HG03354 (cell line): ENCODE measurements at regions not wholly inside any gene's neighbourhood (a gene's known extent, or its start where the extent isn't known, plus 50 kb on each side); places are given as distances from the start of the nearest gene placed in this dataset.

Source experiments
- ATAC-seq: cut with Tn5 transposase; IDR thresholded peaks from one replicate; pipeline ENCODE4 v1.9.1; 2021; ENCODE audit warnings: mild to moderate bottlenecking; ENCODE audit not compliant: unreplicated experiment, poor library complexity, severe bottlenecking

DNA sequence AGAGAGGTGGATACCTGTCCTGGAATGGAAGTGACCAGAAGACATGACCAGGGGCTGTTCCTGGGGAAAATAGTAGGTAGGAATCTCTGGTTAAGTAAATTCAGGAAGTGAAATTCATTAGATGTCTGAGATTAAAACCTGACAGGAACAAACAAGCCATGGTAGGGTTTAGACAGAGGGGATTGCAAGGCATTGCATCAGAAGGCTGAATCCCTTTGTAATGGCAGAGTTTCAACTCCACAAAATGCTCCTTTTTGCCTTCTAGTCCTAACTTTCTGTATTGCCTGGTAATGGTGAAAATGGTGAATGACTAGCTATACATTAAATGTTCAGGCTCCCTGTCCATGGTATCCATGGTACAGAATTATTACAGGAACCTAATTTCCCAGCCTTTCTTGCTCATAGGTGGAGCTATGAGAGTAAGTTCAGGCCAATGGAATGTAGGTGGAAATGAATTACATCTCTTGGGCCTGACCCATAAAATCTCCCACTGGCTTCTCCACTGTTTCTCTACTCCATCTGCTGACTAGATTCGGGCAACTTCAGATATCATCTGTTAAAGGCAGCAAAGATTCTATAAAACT, 113.4 kb upstream of the CNTLN start:
- ATAC-seq = no peak

DNA sequence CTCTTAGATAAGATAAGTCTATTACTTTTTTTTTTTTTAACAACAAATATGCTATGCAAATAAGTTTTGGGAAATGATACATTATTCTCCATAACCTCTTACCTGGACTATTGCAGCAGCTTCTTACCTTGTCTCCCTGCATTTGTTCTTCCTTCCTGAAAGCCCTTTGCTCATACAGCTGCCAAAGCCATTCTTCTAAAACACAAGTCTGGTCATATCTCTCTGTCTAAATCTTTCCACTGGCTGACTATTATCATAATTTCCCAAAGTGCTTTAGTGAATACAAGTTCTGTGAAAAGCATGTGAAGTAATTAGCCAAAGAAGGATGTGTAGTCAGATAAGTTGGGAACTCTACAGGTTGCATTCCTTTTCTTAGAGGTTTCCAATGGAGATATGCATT, 115.4 kb upstream of the CNTLN start:
- no peak for ATAC-seq

DNA sequence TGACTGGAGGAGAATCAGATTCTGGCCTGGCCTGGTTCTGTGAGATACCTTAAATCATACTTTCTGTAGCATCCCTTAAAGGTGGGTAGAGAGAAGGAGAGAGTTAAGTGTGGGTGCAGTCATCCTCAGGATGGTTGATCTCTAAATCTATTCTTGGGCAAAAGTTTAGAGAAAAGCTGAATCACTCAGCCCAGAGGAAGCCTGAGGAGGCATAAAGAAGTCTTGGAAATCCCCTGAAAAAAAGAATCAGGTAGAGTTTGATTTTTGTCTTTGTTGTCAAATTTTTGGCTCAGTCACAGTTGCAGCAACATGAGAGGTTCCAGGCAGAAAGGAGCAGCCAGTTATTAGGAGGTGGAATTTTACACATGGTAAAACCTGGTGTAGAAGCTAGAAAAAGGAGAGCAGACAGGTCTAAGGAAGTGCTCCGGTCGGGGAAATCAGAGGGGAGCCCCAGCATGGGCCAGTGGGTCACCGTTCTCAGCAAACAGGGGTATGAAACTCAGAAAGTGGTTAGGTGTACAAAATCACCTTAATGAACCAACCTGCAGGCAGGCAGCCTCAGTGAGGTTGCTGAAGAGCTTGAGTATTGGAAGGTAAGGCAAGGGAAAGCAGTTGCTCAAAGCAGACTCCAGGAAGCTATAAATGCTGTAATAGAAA, 116.2 kb upstream of the CNTLN start:
- no peak for ATAC-seq

DNA sequence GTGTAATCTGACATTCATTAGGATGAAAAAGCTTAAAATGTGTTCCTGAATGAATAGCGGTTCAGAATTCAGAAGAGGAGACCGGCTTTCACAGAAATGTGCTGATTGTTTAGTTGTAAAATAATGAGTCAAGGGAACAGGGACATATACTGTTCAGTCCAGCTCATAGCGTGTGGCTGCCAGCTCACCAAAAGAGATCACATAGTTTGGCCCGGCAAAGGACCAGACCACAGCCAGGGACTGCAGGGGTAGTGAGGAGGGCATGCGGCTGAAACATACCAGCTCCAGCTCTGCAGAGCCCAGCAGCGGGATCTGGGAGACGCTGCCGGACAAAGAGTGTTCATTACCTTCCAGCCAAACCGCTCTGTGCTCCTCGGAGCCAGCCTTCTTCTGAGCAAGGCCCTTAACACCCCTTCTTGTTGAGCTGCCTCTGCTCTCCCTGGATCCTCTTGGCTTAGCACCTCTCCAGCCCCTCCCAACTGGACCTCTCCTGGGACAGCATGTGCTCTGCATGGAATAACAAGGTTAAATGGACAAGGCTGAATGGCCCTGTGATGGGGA, 116.8 kb upstream of the CNTLN start:
- ATAC-seq = no peak

DNA sequence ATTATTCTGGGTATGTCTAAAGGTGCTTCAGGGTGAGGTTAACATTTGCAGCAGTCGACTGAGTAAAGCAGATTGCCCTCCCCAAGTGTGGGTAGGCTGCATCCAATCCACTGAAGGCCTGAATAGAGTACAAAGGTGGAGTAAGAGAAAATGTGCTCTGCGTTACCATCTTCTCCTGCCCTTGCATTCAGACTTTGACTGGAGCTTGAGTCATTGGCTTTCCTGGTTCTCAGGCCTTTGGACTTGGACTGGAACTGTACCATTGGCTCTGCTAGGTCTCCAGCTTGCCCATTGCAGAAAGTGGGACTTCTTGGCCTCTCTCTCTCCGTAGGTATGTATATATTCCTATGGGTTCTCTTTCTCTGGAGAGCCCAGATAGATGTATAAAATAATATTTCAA, 120.9 kb upstream of the CNTLN start:
- ATAC-seq = no peak

DNA sequence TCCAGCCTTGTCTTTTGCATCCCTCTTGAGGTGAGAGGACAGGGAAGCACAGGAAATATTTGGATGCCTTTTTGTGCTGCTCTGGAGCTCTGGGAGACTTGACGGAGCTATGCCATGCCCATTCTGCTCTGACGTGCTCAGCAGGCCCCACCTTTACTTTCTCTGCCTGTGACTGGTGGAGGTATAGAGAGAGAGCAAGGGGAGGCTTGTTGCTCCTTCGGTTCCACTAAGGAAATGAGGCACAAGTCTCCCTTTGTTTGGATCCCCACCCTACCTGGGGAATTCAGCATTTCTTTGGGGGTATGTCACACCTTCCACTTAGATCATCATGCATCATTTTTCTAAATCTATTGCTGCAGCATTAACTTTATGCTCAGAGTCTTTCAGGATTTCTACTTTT, 121.8 kb upstream of the CNTLN start:
- no peak for ATAC-seq

DNA sequence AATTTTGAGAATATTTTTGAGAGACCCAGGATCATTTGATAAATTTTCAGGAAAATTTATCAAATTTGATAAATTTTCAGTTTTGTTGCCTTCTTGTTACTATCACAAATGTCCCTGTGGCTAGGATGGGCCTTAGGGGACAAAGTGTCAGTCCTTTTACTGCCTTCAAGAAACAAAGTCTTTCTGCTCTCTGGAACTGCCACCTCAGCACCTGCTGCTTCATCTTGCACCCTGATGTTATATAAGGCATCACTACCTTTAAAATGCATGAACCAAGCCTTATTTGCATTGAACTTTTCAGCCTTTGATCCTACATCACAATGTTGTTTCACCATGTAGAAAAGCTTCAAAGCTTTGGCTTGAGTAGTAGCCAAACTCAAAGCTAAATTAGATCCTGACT, 123.0 kb upstream of the CNTLN start:
- ATAC-seq = no peak

DNA sequence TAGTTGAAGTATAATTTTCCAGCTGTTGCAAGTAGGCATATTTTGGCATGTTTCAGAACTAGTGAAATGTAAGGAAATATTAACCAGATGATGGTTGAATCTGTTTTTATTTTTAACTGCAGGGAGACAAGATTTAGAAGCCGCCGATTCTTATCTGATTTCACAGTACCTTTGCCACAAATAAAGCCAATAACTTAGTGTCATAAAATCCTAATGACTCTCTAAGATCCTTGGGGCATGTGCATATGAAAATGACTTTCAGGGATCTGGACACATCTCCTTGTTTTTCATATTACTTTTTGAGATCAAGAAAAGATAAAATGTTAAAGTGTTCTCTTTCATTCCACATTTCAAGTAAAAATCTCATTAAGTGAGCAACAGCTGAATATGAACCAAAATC, 125.8 kb upstream of the CNTLN start:
- ATAC-seq = no peak

DNA sequence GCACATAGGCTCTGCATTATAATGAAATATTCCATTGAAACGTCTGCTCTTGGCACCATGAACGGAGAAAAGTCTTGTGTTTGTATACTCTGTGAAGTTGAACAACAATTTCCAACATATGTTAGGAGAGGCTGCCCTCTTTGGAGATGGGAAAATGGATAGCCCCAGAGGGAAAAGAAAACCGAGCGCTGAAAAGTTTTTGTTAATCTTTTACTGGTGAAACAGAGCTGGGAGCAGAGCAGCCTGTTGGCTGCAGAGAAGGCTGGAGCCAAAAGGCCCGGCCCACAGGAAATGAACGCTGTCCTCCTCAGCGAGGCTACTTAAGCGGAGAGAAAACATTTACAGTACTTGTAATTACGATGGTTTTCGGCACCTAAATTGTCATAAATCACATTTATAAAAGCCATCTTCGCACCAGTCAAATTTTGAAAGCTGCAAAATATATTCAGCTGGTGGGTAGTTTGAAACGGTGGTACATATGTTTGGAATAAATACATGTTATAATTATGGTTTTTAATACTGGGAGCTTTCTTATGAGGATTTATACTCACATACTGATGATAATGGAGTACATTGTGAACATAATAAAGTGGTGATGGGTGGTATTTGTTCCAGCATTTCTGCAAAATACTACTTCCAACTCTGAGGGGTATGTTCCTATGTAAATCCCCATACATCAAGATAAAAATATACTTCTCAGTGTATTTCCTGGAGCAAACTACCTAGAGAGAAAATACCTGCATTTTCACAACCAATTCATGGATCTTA, 129.6 kb upstream of the CNTLN start:
- peak; percentile 70 for ATAC-seq

DNA sequence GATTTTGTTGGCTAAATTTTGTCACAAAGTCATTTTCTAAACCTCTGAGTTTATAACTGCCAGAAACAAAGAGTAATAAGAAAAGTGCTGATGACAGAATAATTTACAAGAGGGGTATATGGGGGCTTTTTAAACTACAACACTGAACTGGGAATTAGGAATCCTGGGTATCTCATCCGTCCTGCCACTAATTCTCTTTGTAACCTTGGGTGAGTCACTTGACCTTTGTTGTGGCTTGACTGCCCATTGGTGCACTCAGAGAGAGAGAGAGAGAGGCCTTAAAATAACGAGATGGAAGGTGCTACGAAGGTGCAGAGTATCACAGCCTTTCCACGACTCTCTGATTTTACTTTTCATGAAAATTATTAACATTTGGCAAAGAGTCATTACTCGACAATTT, 130.3 kb upstream of the CNTLN start:
- ATAC-seq = no peak

DNA sequence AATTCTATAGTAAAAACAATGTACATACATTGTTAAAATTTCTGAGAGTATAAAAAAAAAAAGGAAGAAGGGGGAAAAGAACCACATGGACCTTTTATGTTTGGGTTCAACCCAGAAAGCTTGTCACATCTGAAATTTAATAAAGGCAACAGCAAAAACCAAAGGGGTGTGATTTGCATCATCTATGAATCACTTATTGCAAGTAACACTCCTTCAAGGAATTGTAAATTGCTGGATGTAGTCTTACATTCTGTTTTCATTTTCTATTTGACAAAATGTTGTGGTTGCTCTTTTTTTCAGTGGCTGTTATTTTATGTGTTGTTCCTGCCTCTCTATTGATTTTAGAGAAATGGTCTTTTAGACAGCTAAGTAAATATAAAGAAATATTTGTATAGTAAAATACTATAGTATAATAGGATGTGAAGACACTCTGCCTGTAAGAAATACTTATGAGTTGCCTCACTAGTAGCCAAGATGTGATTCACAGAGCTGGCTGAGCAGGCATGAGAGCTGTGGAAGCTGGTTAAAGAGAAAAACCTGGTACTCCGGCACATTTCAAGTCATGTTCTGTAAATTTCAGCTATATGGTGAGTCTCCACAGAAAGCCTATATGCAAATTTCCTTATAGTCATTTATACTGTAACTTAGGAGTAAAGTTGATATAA, 131.1 kb upstream of the CNTLN start:
- no peak for ATAC-seq

DNA sequence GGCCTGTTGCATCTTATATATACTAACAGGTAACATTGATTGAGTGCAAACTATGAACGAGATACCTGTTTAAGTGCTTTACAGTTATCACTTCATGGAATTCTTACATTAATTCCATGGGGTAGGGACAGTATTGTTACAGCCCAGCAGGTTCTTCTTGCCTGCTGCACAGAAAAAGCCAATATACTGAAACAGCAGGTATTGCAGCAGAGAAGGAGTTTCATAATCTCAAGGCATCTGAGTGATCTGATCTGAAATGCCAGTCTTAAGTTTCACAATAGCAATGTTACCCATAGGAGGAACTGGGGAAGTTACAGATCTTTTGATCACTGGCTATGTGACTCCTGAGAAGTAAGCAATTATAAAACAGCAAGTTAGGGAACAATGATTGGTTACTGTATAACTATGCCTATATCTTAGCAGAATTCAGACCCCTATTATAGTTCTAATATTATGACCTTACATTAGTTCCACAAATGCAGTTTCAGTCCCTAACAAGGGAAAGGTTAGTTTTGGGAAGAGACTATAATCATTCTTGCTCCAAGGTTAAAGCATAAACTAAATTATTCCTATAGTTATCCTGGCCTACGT, 126.5 kb upstream of the BNC2 start:
- no peak for ATAC-seq

DNA sequence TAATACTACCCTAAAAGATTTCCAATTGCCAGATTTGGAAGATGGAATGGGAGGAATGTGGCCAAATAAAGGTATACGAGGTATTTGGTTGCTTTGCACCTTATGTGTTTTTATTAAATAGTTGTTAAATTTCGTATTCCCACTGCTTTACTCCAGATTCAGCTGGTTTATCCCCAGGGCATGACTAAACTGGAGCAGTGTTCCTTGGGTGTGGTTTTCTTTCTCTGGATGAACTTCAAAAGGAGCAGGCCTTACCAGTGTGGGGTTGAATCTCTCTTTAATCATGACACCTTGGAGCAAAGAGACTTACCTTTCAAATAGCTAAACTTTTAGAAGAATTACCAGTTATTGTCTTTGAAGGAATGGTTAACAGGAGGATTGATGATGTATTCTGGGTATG, 121.7 kb upstream of the BNC2 start:
- no peak for ATAC-seq

DNA sequence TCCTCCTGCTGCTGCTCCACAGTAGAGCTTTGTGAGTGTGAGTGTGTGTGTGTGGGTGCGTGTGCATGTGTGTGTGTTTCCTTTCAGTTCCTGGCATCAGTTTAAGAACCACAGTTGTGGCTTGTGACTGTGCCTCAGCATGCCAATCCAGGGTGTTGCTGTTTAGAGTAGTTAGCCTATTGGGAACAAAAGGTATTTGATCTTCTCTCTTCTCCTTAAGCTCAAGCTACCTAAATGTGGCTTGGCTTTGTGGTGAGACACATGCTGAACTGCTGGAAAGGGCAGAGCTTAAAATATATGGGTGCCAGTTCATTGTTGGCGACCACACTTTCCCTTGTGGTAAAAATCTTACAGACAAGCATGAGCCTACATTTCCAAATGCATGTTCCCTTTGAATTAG, 116.6 kb upstream of the BNC2 start:
- ATAC-seq = no peak

DNA sequence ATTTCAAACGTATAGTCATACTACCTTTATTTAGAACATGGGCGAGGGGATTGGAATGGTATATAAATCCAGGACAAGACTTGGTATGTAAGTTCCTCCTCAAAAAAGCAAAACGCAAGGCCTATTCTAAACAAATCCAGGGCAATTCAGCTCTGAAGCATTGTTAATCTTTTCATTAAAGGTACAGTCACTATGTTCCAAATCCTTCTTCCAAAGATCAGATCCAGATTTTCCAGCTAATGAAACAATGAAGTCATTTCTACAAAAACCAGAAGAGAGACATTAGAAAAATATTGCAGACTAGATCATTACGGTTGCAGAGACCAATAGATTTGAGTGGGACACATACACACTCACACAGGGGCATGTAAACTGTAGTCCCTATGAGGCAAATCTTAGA, 116.1 kb upstream of the BNC2 start:
- no peak for ATAC-seq

DNA sequence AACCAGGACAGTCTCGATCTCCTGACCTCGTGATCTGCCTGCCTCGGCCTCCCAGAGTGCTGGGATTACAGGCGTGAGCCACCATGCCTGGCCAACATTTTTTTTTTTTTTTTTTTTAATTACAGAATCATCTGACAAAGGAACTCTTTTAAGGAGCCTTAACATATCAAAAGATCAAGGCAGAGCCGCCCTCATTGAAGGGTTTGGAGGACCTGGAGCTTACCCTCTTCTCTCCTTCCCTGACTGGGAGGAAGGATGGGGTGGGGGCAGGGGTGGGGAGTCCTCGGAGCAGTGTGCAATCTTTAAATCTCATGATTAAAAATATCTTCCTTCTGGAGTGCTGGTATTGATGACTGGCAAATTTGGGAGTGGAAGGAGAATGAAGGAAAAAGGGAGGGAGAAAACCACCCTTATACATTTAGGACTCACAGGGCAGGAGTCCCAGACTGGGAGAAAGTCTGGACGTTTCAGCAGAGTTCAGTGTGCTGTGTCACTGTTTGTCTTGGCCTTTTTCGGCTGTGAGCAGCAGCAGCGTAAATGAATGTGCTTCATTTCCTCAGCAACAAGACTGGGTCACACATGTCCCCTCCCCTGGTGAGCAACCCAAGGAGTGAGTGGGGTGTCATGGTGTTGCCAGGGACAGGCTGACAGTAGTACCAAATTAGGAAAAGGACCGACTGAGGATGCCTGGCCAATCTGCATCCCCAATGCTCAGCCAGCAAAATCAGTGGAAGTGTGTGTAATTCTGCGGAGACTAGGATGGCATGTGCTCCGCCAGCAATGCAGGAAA, 115.3 kb upstream of the BNC2 start:
- ATAC-seq = no peak

DNA sequence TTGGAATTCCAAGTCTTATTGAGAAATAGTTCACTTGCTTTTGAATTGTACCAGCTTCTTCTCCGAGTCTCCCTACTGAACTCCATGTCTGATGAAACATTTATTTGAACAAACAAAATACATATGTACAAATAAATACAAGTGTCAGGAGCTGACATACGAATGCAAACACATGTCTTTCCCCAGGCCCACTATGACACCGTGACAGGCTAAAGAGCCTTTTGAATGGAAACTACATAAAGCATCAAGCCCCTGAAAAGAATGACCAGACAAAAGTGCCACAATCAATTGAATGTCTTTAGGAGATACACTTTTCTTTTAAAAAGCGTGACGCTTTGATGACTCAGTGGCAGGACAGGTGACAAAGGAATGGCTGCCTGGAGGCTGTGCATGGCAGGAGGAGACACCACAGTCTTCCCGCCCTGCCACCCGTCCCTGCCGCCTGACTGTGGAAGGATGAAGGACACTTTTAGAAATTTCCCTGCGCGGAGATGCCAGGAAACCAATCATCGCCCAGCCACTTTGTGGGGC, 112.4 kb upstream of the BNC2 start:
- ATAC-seq = no peak

DNA sequence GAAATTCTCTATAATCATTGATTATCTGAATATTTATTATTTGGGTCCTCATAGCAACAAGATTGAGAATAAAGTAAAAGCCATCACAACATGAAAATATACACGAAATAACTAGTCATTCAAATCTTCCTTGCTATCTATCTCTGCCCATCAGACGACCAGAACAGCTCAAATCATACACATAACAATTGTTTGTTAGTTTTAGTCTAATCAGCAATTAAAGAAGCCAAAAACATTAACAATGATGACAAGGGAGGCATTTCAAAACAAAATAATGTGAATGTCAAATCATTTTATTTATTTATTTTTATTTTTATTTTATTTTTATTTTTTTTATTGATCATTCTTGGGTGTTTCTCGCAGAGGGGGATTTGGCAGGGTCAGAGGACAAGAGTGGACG, 106.0 kb upstream of the BNC2 start:
- no peak for ATAC-seq

DNA sequence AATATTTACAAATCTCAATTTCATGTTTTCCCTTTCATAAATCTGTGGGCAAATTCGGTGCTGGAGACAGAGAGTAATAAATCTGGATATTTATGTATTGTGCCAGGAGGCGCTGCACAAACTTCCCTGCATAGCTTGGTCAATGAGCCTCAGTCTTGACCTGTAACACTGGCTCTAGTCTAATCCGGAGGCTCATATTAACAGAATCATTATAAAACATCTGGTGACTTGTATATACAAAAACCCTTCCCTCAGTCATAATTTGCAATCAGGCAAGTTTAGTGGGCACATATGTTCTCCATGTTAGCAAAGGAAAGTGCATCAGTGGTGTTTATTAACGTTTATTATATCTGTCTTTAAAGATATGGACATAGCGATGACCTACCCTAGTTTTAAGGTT, 104.0 kb upstream of the BNC2 start:
- no peak for ATAC-seq
